Urothelium cell line (cell line): ENCODE measurements at regions not wholly inside any gene's neighbourhood (a gene's known extent, or its start where the extent isn't known, plus 50 kb on each side); places are given as distances from the start of the nearest gene placed in this dataset.
A peak's percentile ranks its signal among the peaks of the same experiment; 100 is the strongest.

Experiments used
- DNase-seq: peaks from one replicate; pipeline ENCODE4 v3.0.0; 2011; ENCODE audit warnings: low spot score, mixed read lengths
- FAIRE-seq: peaks from 2 replicates; lab custom pipeline; 2011; peaks lifted over from hg19 to GRCh38; lab: Jason Lieb, UNC

GRCh38 chr18:73966954-73967353, 180.7 kb downstream of the FBXO15 start:
- no peak for DNase-seq

GRCh38 chr18:73962256-73962655, 185.4 kb downstream of the FBXO15 start:
- no peak for FAIRE-seq
- DNase-seq, result no peak

More at GRCh38 chr18:73966954-73967353, 180.7 kb downstream of the FBXO15 start:
- no peak for FAIRE-seq

- DNase-seq (no peak), FAIRE-seq (no peak)
These were observed 185.8 kb downstream of the FBXO15 start for GRCh38 chr18:73961804-73962203.

- FAIRE-seq, result no peak
These were observed 188.3 kb downstream of the FBXO15 start for GRCh38 chr18:73959352-73959751.

GRCh38 chr18:73954268-73954667, 193.4 kb downstream of the FBXO15 start:
- FAIRE-seq (no peak), DNase-seq (no peak)

More at GRCh38 chr18:73959352-73959751, 188.3 kb downstream of the FBXO15 start:
- no peak for DNase-seq

- DNase-seq (no peak), FAIRE-seq (no peak)
These were observed 195.2 kb downstream of the FBXO15 start for GRCh38 chr18:73952296-73952946.

GRCh38 chr18:73950116-73950700, 197.4 kb downstream of the FBXO15 start:
- no peak for DNase-seq
- no peak for FAIRE-seq

- FAIRE-seq (no peak), DNase-seq (no peak)
These were observed 199.1 kb downstream of the FBXO15 start for GRCh38 chr18:73948497-73948896.

GRCh38 chr18:73948084-73948483, 199.6 kb downstream of the FBXO15 start:
- FAIRE-seq (no peak), DNase-seq (no peak)

- FAIRE-seq (no peak), DNase-seq (no peak)
These were observed 200.3 kb downstream of the FBXO15 start for GRCh38 chr18:73947180-73947921.

GRCh38 chr18:73945130-73945792, 202.4 kb downstream of the FBXO15 start:
- peak; percentile 85 for FAIRE-seq
- no peak for DNase-seq

- DNase-seq (no peak), FAIRE-seq (no peak)
These were observed 202.9 kb downstream of the FBXO15 start for GRCh38 chr18:73944715-73945114.

- no peak for DNase-seq
- FAIRE-seq, result no peak
These were observed 203.9 kb downstream of the FBXO15 start for GRCh38 chr18:73943763-73944162.

- FAIRE-seq (no peak), DNase-seq (no peak)
These were observed 204.7 kb downstream of the FBXO15 start for GRCh38 chr18:73942956-73943355.

- FAIRE-seq (no peak), DNase-seq (no peak)
These were observed 205.5 kb downstream of the FBXO15 start for GRCh38 chr18:73942081-73942625.

- DNase-seq (no peak), FAIRE-seq (no peak)
These were observed 206.9 kb downstream of the FBXO15 start for GRCh38 chr18:73940721-73941120.

- no peak for FAIRE-seq
These were observed 208.2 kb downstream of the FBXO15 start for GRCh38 chr18:73939391-73939790.

GRCh38 chr18:73933685-73934084, 213.9 kb downstream of the FBXO15 start:
- FAIRE-seq (no peak), DNase-seq (no peak)

More at GRCh38 chr18:73939391-73939790, 208.2 kb downstream of the FBXO15 start:
- DNase-seq, result no peak

- no peak for DNase-seq
These were observed 214.7 kb downstream of the FBXO15 start for GRCh38 chr18:73932976-73933375.

GRCh38 chr18:73927496-73927895, 220.1 kb downstream of the FBXO15 start:
- DNase-seq (no peak), FAIRE-seq (no peak)

More at GRCh38 chr18:73932976-73933375, 214.7 kb downstream of the FBXO15 start:
- no peak for FAIRE-seq

GRCh38 chr18:73924836-73925235, 222.8 kb downstream of the FBXO15 start:
- no peak for DNase-seq
- no peak for FAIRE-seq
